ENCODE measurements at regions not wholly inside any gene's neighbourhood (a gene's known extent, or its start where the extent isn't known, plus 50 kb on each side); places are given as distances from the start of the nearest gene placed in this dataset.

DNA sequence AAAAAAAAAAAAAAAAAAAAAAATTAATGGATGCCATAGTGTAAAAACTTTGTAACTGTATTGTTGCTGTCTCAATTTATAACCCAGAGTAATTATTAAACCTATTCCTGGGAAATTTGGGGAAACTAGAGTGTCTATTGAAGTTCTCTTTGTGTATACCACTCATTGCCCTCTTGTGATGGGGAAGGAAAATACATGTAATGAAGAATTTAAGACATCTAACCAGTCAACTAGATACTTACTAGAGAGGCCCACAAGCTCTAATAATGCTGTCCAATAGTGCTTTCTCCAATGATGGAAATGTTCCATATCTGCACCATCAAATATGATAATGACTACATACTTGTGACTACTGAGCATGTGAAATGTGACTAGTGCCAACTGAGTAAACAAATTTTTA lies 168.5 kb upstream of the SLC39A10 start:
- TF ChIP-seq FOS (IDR thresholded peaks at IDR 0.05; ENCODE audit: borderline replicate concordance, insufficient read depth, low read length) = no peak
- no peak for TF ChIP-seq JUN (IDR thresholded peaks at IDR 0.05; ENCODE audit: borderline replicate concordance, insufficient read depth, insufficient read length, low read depth)
- no peak for TF ChIP-seq POLR2A (IDR thresholded peaks at IDR 0.05; ENCODE audit: low read depth, low read length)
- TF ChIP-seq GATA2 (IDR thresholded peaks at IDR 0.05; ENCODE audit: insufficient read depth, insufficient read length, low read depth, low read length) = no peak
- TF ChIP-seq, protein P1, sequence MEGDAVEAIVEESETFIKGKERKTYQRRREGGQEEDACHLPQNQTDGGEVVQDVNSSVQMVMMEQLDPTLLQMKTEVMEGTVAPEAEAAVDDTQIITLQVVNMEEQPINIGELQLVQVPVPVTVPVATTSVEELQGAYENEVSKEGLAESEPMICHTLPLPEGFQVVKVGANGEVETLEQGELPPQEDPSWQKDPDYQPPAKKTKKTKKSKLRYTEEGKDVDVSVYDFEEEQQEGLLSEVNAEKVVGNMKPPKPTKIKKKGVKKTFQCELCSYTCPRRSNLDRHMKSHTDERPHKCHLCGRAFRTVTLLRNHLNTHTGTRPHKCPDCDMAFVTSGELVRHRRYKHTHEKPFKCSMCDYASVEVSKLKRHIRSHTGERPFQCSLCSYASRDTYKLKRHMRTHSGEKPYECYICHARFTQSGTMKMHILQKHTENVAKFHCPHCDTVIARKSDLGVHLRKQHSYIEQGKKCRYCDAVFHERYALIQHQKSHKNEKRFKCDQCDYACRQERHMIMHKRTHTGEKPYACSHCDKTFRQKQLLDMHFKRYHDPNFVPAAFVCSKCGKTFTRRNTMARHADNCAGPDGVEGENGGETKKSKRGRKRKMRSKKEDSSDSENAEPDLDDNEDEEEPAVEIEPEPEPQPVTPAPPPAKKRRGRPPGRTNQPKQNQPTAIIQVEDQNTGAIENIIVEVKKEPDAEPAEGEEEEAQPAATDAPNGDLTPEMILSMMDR (IDR thresholded peaks at IDR 0.05; ENCODE audit: extremely low read depth in 1 of 2, insufficient read depth in 1 of 2, low read depth in 1 of 2, low read length in 2 of 2) = no peak
- TF ChIP-seq POLR2AphosphoS5 (IDR thresholded peaks at IDR 0.05; ENCODE audit: insufficient read depth, low read depth, low read length) = no peak
- no peak for TF ChIP-seq EZH2 (IDR thresholded peaks at IDR 0.05; ENCODE audit: borderline replicate concordance, low read depth, low read length, severe bottlenecking)
- TF ChIP-seq, protein P2, sequence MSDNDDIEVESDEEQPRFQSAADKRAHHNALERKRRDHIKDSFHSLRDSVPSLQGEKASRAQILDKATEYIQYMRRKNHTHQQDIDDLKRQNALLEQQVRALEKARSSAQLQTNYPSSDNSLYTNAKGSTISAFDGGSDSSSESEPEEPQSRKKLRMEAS (IDR thresholded peaks at IDR 0.05; ENCODE audit: insufficient read depth, insufficient read length) = no peak
- no peak for TF ChIP-seq MYC (IDR thresholded peaks at IDR 0.05; ENCODE audit: low read depth, low read length)
- Histone ChIP-seq H3K4me2 (ENCODE audit: insufficient read depth, low read length) (no peak overlapping the region), H3K79me2 (ENCODE audit: control insufficient read depth, insufficient read depth, low read length) (no peaks in the 10 kb centered on the region), H3K27me3 (ENCODE audit: control insufficient read depth in 2 of 2, insufficient read depth in 2 of 2, low read length in 2 of 2) (no peaks in the 10 kb centered on the region), H3K36me3 (ENCODE audit: control insufficient read depth in 2 of 2, extremely low read depth in 1 of 2, insufficient read depth in 2 of 2, low read length in 2 of 2) (no peaks in the 10 kb centered on the region), H3K27ac (ENCODE audit: insufficient read depth, low read depth, low read length) (no peak overlapping the region), H3K9ac (replicated peaks; ENCODE audit: extremely low read depth, insufficient read depth, low read length) (no peak overlapping the region), H2AFZ (ENCODE audit: low read depth, low read length) (no peak overlapping the region), H3K9me3 (replicated peaks; ENCODE audit: control insufficient read depth, insufficient read depth, low read length) (no peaks in the 10 kb centered on the region), H3K9me1 (replicated peaks; ENCODE audit: control insufficient read depth, extremely low read depth, insufficient read depth, low read length) (no peaks in the 10 kb centered on the region), H3K4me1 (ENCODE audit: control insufficient read depth, extremely low read depth, insufficient read depth, low read length) (no peaks in the 10 kb centered on the region), H3K4me3 (replicated peaks in 1 of 3; ENCODE audit: insufficient read depth in 1 of 3, low read depth in 1 of 3, low read length in 3 of 3) (no peak overlapping the region), H4K20me1 (replicated peaks; ENCODE audit: control insufficient read depth, extremely low read depth, insufficient read depth, low read length) (no peaks in the 10 kb centered on the region)
- FAIRE-seq (no peak), DNase-seq (ENCODE audit: low read depth, low spot score) (no peak)
- no TSS peak for BruUV-seq (replicated peaks)
- intact Hi-C loops (cut with micrococcal nuclease) (no loop called here), dilution Hi-C loops (cut with MboI; ENCODE audit: extremely low pct_ligation_motif_present, low sequenced_read_pairs) (no loop called here)
- ChIA-PET POLR2A (interaction anchor here (0.6 kb wide), 1 partner anchor 189 kb away, joined by 3 read pairs; no protein-coding TSS in a partner anchor), CTCF (interaction anchor here (1.4 kb wide), 1 partner anchor 10 kb away, joined by 4 read pairs; no protein-coding TSS in a partner anchor)

Measured in endothelial cell of umbilical vein (primary cell).